HepG2 (cell line): ENCODE measurements at regions not wholly inside any gene's neighbourhood (a gene's known extent, or its start where the extent isn't known, plus 50 kb on each side); places are given as distances from the start of the nearest gene placed in this dataset.

Source experiments
- ASH2L ChIP-seq: fragments of 300-600, 200-600 bp; sonication (generic); IDR thresholded peaks from 2 replicates; pipeline ENCODE4 v1.7.0; 2017; ENCODE audit warnings: low read depth, mild to moderate bottlenecking, moderate library complexity, mixed read lengths, low read length; ENCODE audit not compliant: insufficient read length
- CTCF ChIP-seq: sonication (generic); formaldehyde crosslinking; IDR thresholded peaks from 2 replicates; pipeline ENCODE4 v1.5.0; 2020; ENCODE audit warnings: mild to moderate bottlenecking, missing genetic modification reagents, moderate library complexity
- HCFC1 ChIP-seq: fragments of 150-350 bp; IDR thresholded peaks from 2 replicates; pipeline ENCODE4 v1.6.1; 2014; ENCODE audit warnings: low read depth, low read length
- JUN ChIP-seq: sonication (generic); formaldehyde crosslinking; IDR thresholded peaks from 2 replicates; pipeline ENCODE4 v1.4.0; 2020; ENCODE audit warnings: mild to moderate bottlenecking, missing genetic modification reagents
- KLF9 ChIP-seq: IDR thresholded peaks from 2 replicates; pipeline ENCODE4 v1.6.1; 2016; ENCODE audit warnings: low read depth
- MAFF ChIP-seq: IDR thresholded peaks from 2 replicates; pipeline ENCODE4 v1.6.1; 2011; ENCODE audit warnings: low read depth, low read length, improper control_type of control experiment
- MAFG ChIP-seq: sonication (generic); formaldehyde crosslinking; IDR thresholded peaks from 2 replicates; pipeline ENCODE4 v1.5.1; 2020; ENCODE audit warnings: mild to moderate bottlenecking, missing genetic modification reagents
- MED1 ChIP-seq: sonication (generic); formaldehyde crosslinking; IDR thresholded peaks from 2 replicates; pipeline ENCODE4 v1.4.0; 2020; ENCODE audit warnings: missing genetic modification reagents
- PHF21A ChIP-seq: sonication (generic); formaldehyde crosslinking; IDR thresholded peaks from 2 replicates; pipeline ENCODE4 v1.5.0; 2020; ENCODE audit warnings: mild to moderate bottlenecking, missing genetic modification reagents
- SALL1 ChIP-seq: sonication (generic); formaldehyde crosslinking; IDR thresholded peaks from 2 replicates; pipeline ENCODE4 v1.8.0; 2022; ENCODE audit warnings: mild to moderate bottlenecking, missing genetic modification reagents
- SIN3A ChIP-seq: IDR thresholded peaks from 2 replicates; pipeline ENCODE4 v1.6.1; 2011; ENCODE audit warnings: low read depth, mild to moderate bottlenecking, control low read depth, low read length, borderline replicate concordance
- SRF ChIP-seq: IDR thresholded peaks from 2 replicates; pipeline ENCODE4 v1.6.1; 2011; ENCODE audit warnings: mild to moderate bottlenecking, low read depth, low read length, moderate library complexity
- TCF7L2 ChIP-seq: IDR thresholded peaks from 2 replicates; pipeline ENCODE4 v1.6.1; 2011; ENCODE audit warnings: mild to moderate bottlenecking, low read depth, low read length, moderate library complexity
- ZNF530 ChIP-seq: sonication (generic); formaldehyde crosslinking; IDR thresholded peaks from 2 replicates; pipeline ENCODE4 v1.5.0; 2020; ENCODE audit warnings: low read depth, mild to moderate bottlenecking, missing genetic modification reagents

GRCh38 chr6:82568290-82568993 is 204.8 kb downstream of the TPBG start:
- no peak for TF ChIP-seq ZNF530
- no peak for TF ChIP-seq MED1 (CRISPR knock-in tag)
- no peak for TF ChIP-seq SRF
- TF ChIP-seq TCF7L2 = no peak
- no peak for TF ChIP-seq KLF9 (CRISPR knock-in tag)
- no peak for TF ChIP-seq JUN
- TF ChIP-seq ASH2L = no peak
- TF ChIP-seq CTCF (CRISPR knock-in tag) = no peak
- TF ChIP-seq PHF21A (CRISPR knock-in tag) = no peak
- no peak for TF ChIP-seq MAFG (CRISPR knock-in tag)
- no peak for TF ChIP-seq MAFF
- no peak for TF ChIP-seq SIN3A
- no peak for TF ChIP-seq HCFC1
- no peak for TF ChIP-seq SALL1 (CRISPR knock-in tag)
